ENCODE measurements at regions not wholly inside any gene's neighbourhood (a gene's known extent, or its start where the extent isn't known, plus 50 kb on each side); places are given as distances from the start of the nearest gene placed in this dataset.

GRCh38 chr13:91196958-91197357 is 150.5 kb upstream of the MIR17HG start:
- TF ChIP-seq GATA3 (IDR thresholded peaks at IDR 0.05; ENCODE audit: low read depth, low read length) (no peak), GATA2 (IDR thresholded peaks at IDR 0.05; ENCODE audit: low read depth, low read length) (no peak)

Data from SH-SY5Y (cell line).